Iris pigment epithelial cell (primary cell): ENCODE measurements at regions not wholly inside any gene's neighbourhood (a gene's known extent, or its start where the extent isn't known, plus 50 kb on each side); places are given as distances from the start of the nearest gene placed in this dataset.

ENCODE experiments used
- DNase-seq: peaks from one replicate; pipeline ENCODE4 v3.0.0-alpha.2; 2011; ENCODE audit warnings: low read depth

- no peak for DNase-seq
Measured at GRCh38 chr2:43052944-43053306, 173.5 kb downstream of the ZFP36L2 start.

GRCh38 chr2:43052204-43052943, 174.0 kb downstream of the ZFP36L2 start:
- DNase-seq: no peak

GRCh38 chr2:43051338-43051737, 175.1 kb downstream of the ZFP36L2 start:
- peak; percentile 69 for DNase-seq

- DNase-seq: no peak
Measured at GRCh38 chr2:43050866-43051265, 175.5 kb downstream of the ZFP36L2 start.

GRCh38 chr2:43049836-43050801, 176.3 kb downstream of the ZFP36L2 start:
- DNase-seq: no peak

- DNase-seq: no peak
Measured at GRCh38 chr2:43047187-43047780, 179.1 kb downstream of the ZFP36L2 start.

- no peak for DNase-seq
Measured at GRCh38 chr2:43045866-43046265, 180.5 kb downstream of the ZFP36L2 start.

- DNase-seq: no peak
Measured at GRCh38 chr2:43044093-43044681, 182.2 kb downstream of the ZFP36L2 start.

GRCh38 chr2:43043553-43043870, 182.9 kb downstream of the ZFP36L2 start:
- DNase-seq: no peak

GRCh38 chr2:43041661-43042360, 184.6 kb downstream of the ZFP36L2 start:
- peak; percentile 79 for DNase-seq

GRCh38 chr2:43041173-43041591, 185.2 kb downstream of the ZFP36L2 start:
- DNase-seq: no peak

- no peak for DNase-seq
Measured at GRCh38 chr2:43040084-43040854, 186.1 kb downstream of the ZFP36L2 start.

- DNase-seq: no peak
Measured at GRCh38 chr2:43039376-43040080, 186.9 kb downstream of the ZFP36L2 start.

GRCh38 chr2:43038696-43039094, 187.7 kb downstream of the ZFP36L2 start:
- no peak for DNase-seq

- DNase-seq: no peak
Measured at GRCh38 chr2:43038034-43038695, 188.2 kb downstream of the ZFP36L2 start.

- no peak for DNase-seq
Measured at GRCh38 chr2:43035922-43036321, 190.5 kb downstream of the ZFP36L2 start.

- DNase-seq: no peak
Measured at GRCh38 chr2:43034921-43035320, 191.5 kb downstream of the ZFP36L2 start.

- DNase-seq: no peak
Measured at GRCh38 chr2:43034242-43034619, 192.2 kb downstream of the ZFP36L2 start.

GRCh38 chr2:43033466-43034241, 192.8 kb downstream of the ZFP36L2 start:
- DNase-seq: no peak
